Gastroesophageal sphincter (tissue), 3 donors: ENCODE measurements at regions not wholly inside any gene's neighbourhood (a gene's known extent, or its start where the extent isn't known, plus 50 kb on each side); places are given as distances from the start of the nearest gene placed in this dataset.

Experiments used
- POLR2A ChIP-seq, 2 donors: fragments of 450-650 bp; IDR thresholded peaks; one replicate each; pipeline ENCODE4 v1.6.1; 2017; ENCODE audit warnings: antibody characterized with exemption in 2 of 2, mild to moderate bottlenecking in 2 of 2, moderate library complexity in 1 of 2
- TF ChIP-seq, protein P1 (sequence below), 4 experiments: fragments of 200-600 bp in 2 of 4; fragments of 450-650 bp in 2 of 4; sonication (generic) in 1 of 4; IDR thresholded peaks; one replicate each; pipeline ENCODE4 v1.5.1; 2017 to 2019; ENCODE audit warnings: antibody characterized with exemption in 4 of 4, mild to moderate bottlenecking in 2 of 4, moderate library complexity in 2 of 4

DNA sequence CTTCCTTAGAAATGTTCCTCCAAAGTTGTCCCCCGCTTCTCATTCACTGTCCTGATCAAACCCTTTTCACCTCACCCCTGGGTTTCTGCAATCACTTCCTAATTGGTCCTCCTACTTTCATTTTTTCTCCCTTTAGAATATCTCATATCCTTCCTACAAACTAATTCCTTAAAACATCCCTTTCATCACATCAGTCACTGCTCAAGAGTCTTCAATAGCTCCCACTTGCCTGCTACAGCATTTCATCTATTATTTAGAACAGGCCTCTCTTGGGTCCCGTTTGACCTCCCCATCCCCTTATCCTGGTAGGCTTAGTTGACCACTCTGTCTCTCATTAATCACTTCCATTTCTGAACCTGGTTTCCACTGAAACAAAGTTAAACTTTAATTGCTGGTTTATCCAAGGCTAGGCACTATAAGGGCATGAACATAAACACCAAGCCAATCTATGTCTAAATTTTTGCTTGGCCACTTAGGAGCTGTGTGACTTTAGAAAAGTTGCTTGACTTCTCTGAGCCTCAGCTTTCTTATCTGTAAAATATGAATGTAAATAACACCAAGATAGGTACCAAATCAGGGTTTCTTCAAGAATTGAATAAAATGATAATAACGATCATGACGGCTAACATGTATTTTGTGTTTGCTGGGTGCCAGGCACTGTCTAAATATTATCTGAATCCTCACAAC is 202.1 kb upstream of the WWC1 start:
- TF ChIP-seq, protein P1, sequence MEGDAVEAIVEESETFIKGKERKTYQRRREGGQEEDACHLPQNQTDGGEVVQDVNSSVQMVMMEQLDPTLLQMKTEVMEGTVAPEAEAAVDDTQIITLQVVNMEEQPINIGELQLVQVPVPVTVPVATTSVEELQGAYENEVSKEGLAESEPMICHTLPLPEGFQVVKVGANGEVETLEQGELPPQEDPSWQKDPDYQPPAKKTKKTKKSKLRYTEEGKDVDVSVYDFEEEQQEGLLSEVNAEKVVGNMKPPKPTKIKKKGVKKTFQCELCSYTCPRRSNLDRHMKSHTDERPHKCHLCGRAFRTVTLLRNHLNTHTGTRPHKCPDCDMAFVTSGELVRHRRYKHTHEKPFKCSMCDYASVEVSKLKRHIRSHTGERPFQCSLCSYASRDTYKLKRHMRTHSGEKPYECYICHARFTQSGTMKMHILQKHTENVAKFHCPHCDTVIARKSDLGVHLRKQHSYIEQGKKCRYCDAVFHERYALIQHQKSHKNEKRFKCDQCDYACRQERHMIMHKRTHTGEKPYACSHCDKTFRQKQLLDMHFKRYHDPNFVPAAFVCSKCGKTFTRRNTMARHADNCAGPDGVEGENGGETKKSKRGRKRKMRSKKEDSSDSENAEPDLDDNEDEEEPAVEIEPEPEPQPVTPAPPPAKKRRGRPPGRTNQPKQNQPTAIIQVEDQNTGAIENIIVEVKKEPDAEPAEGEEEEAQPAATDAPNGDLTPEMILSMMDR (IDR thresholded peaks at IDR 0.05), result no peak
- no peak for TF ChIP-seq POLR2A (IDR thresholded peaks at IDR 0.05)
